IMR-90 (cell line): ENCODE measurements at regions not wholly inside any gene's neighbourhood (a gene's known extent, or its start where the extent isn't known, plus 50 kb on each side); places are given as distances from the start of the nearest gene placed in this dataset.

Source experiments
- ATAC-seq: fragments of 200-7000 bp; cut with Tn5 transposase; 2 replicates; pipeline ENCODE4 v1.9.1; 2020; ENCODE audit warnings: low read depth, mild to moderate bottlenecking, moderate library complexity
- BruUV-seq: library from RNA; stranded (reverse); fragments of 400-500 nt; replicated peaks from 2 replicates; lab custom pipeline; 2021; lab: Mats Ljungman, UMichigan
- CTCF ChIA-PET: fragments of 300-600 bp; formaldehyde crosslinking; extraction: SDS; loops from one replicate; lab custom pipeline; 2021; ENCODE audit warnings: antibody characterized with exemption; lab: Yijun Ruan, JAX
- POLR2A ChIA-PET: fragments of 300-600 bp; sonication (Branson Sonifier 250); formaldehyde crosslinking; loops from one replicate; lab custom pipeline; 2022; ENCODE audit warnings: antibody characterized with exemption; ENCODE audit not compliant: unreplicated experiment; lab: Charles Lee
- DNase-seq: peaks from one replicate; pipeline ENCODE4 v3.0.0; 2013
- H2AFZ ChIP-seq: replicated peaks from 2 replicates; pipeline ENCODE3; 2013; ENCODE audit warnings: low read length, mild to moderate bottlenecking; ENCODE audit not compliant: poor library complexity
- H2AK5ac ChIP-seq: 2 replicates; pipeline ENCODE4 v1.6.1; 2013; ENCODE audit warnings: low read depth, low read length, inconsistent platforms
- H2AK9ac ChIP-seq: replicated peaks from 2 replicates; pipeline ENCODE3; 2013; ENCODE audit warnings: mild to moderate bottlenecking, low read depth, low read length, moderate library complexity; ENCODE audit not compliant: poor library complexity
- H2BK120ac ChIP-seq: 2 replicates; pipeline ENCODE4 v1.6.1; 2013; ENCODE audit warnings: low read depth, low read length, inconsistent platforms
- H2BK15ac ChIP-seq: 3 replicates; pipeline ENCODE4 v1.6.1; 2013; ENCODE audit warnings: low read depth, low read length, inconsistent platforms
- H2BK20ac ChIP-seq: 2 replicates; pipeline ENCODE4 v1.6.1; 2013; ENCODE audit warnings: low read depth, mild to moderate bottlenecking, inconsistent platforms, low read length, moderate library complexity
- H2BK5ac ChIP-seq: 2 replicates; pipeline ENCODE4 v1.6.1; 2013; ENCODE audit warnings: mild to moderate bottlenecking, low read depth, low read length, inconsistent platforms; ENCODE audit not compliant: poor library complexity, severe bottlenecking
- H3K14ac ChIP-seq: replicated peaks from 2 replicates; pipeline ENCODE4 v1.6.1; 2013; ENCODE audit warnings: low read depth, low read length, inconsistent platforms
- H3K18ac ChIP-seq: 2 replicates; pipeline ENCODE4 v1.6.1; 2013; ENCODE audit warnings: low read depth, low read length, control low read depth
- H3K23ac ChIP-seq: 2 replicates; pipeline ENCODE4 v1.6.1; 2013; ENCODE audit warnings: low read depth, low read length, inconsistent platforms
- H3K27ac ChIP-seq: 2 replicates; pipeline ENCODE4 v1.5.1; 2013; ENCODE audit warnings: mild to moderate bottlenecking, control low read depth, low read length; ENCODE audit not compliant: insufficient read depth
- H3K27me3 ChIP-seq: 2 replicates; pipeline ENCODE4 v1.6.1; 2013; ENCODE audit warnings: low read length; ENCODE audit not compliant: control insufficient read depth, insufficient read depth
- H3K36me3 ChIP-seq: 2 replicates; pipeline ENCODE4 v1.6.1; 2013; ENCODE audit warnings: low read length, mixed read lengths; ENCODE audit not compliant: control insufficient read depth, insufficient read depth
- H3K4ac ChIP-seq: 2 replicates; pipeline ENCODE4 v1.6.1; 2013; ENCODE audit warnings: low read depth, low read length, inconsistent platforms
- H3K4me1 ChIP-seq: 2 replicates; pipeline ENCODE4 v1.6.1; 2013; ENCODE audit warnings: low read length, mixed read lengths; ENCODE audit not compliant: control insufficient read depth, insufficient read depth
- H3K4me2 ChIP-seq: 2 replicates; pipeline ENCODE4 v1.6.1; 2013; ENCODE audit warnings: low read depth, mild to moderate bottlenecking, control low read depth, low read length, moderate library complexity
- H3K4me3 ChIP-seq: 2 replicates; pipeline ENCODE4 v1.5.1; 2013; ENCODE audit warnings: low read depth, mild to moderate bottlenecking, control low read depth, low read length, moderate library complexity; ENCODE audit not compliant: insufficient read depth
- H3K56ac ChIP-seq: 2 replicates; pipeline ENCODE4 v1.6.1; 2013; ENCODE audit warnings: low read length, inconsistent platforms; ENCODE audit not compliant: insufficient read depth; ENCODE audit errors: extremely low read depth
- H3K79me1 ChIP-seq, 2 experiments: 2 replicates each; pipeline ENCODE4 v1.6.1; 2013; ENCODE audit warnings: low read length in 2 of 2, inconsistent platforms in 1 of 2, low read depth in 1 of 2
- H3K9ac ChIP-seq: 2 replicates; pipeline ENCODE4 v1.6.1; 2013; ENCODE audit warnings: low read depth, low read length, control low read depth
- H3K9me1 ChIP-seq: 2 replicates; pipeline ENCODE4 v1.6.1; 2013; ENCODE audit warnings: low read length, inconsistent platforms; ENCODE audit not compliant: insufficient read depth
- H3K9me3 ChIP-seq: 2 replicates; pipeline ENCODE4 v1.6.1; 2013; ENCODE audit warnings: low read length; ENCODE audit not compliant: control insufficient read depth, insufficient read depth
- H4K20me1 ChIP-seq: 2 replicates; pipeline ENCODE4 v1.6.1; 2013; ENCODE audit warnings: low read length, inconsistent platforms; ENCODE audit not compliant: insufficient read depth
- H4K5ac ChIP-seq: 2 replicates; pipeline ENCODE4 v1.6.1; 2013; ENCODE audit warnings: mild to moderate bottlenecking, low read depth, low read length, control low read depth
- H4K8ac ChIP-seq, 2 experiments: 2 replicates each; pipeline ENCODE4 v1.6.1; 2013; ENCODE audit warnings: low read depth in 2 of 2, low read length in 2 of 2, control low read depth in 1 of 2, inconsistent platforms in 1 of 2
- H4K91ac ChIP-seq: 2 replicates; pipeline ENCODE4 v1.6.1; 2013; ENCODE audit warnings: low read depth, low read length, inconsistent platforms; ENCODE audit not compliant: insufficient read depth
- CHD1 ChIP-seq: IDR thresholded peaks from 2 replicates; pipeline ENCODE4 v1.6.1; 2012; ENCODE audit warnings: low read depth, low read length, improper control_type of control experiment
- MAZ ChIP-seq: IDR thresholded peaks from 2 replicates; pipeline ENCODE4 v1.6.1; 2012; ENCODE audit warnings: low read depth, mild to moderate bottlenecking, low read length, improper control_type of control experiment, moderate library complexity, borderline replicate concordance
- dilution Hi-C: fragments of 300-500 bp; cut with HindIII; formaldehyde crosslinking; loops from one replicate; pipeline ENCODE4 v1.14.3; 2018; ENCODE audit warnings: low sequenced_read_pairs; ENCODE audit not compliant: unreplicated experiment
- in situ Hi-C: fragments of 300-500 bp; cut with MboI; formaldehyde crosslinking; loops from 3 replicates; pipeline ENCODE4 v1.14.3; 2019; ENCODE audit warnings: low sequenced_read_pairs, inconsistent platforms, mixed read lengths
- intact Hi-C: fragments of 100-400 bp; cut with micrococcal nuclease; formaldehyde crosslinking; loops from 2 replicates; pipeline ENCODE4 v1.10.0; 2022
- TF ChIP-seq, protein P1 (sequence below): fragments of 150-350 bp; IDR thresholded peaks from 2 replicates; pipeline ENCODE4 v1.6.1; 2017; ENCODE audit warnings: mild to moderate bottlenecking, antibody characterized with exemption, low read length, low read depth
- TF ChIP-seq, protein P2 (sequence below): conservative IDR thresholded peaks from 2 replicates; pipeline ENCODE4 v1.5.1; 2012; ENCODE audit warnings: mild to moderate bottlenecking, low read depth, low read length, improper control_type of control experiment

DNA sequence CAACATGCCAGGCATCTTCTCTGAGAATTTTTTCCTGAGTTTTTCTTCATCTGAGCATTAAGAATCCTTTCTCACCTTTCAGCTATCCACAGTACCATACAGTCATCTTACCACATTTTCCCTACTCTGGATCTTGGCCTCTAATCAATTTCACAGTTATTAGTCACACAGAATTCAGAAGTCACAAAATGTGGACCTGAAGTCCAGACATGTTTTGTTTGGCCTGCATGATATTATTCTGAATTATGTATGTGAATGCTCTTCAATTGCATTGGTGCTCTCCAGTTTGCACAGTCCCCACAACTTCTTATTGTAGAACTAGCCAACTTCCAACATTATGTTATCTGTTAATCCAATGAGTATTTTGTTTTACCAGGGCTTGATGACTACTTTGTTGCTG is 102.3 kb upstream of the GRIA3 start:
- DNase-seq, result no peak
- intact Hi-C loops, result no loop called here
- in situ Hi-C loops, result no loop called here

More for the DNA sequence above, 102.3 kb upstream of the GRIA3 start:
- Histone ChIP-seq H3K4me2 (no peak overlapping the region), H4K8ac (no peak overlapping the region), H3K4me3 (no peak overlapping the region), H3K36me3 (no peaks in the 10 kb centered on the region), H4K91ac (no peak overlapping the region), H4K20me1 (no peaks in the 10 kb centered on the region), H2AK5ac (no peak overlapping the region), H2BK15ac (no peak overlapping the region), H3K18ac (no peak overlapping the region), H3K9me3 (no peaks in the 10 kb centered on the region), H2AK9ac (no peak overlapping the region), H3K56ac (no peak overlapping the region), H3K23ac (no peak overlapping the region), H2BK120ac (no peak overlapping the region), H3K9ac (no peak overlapping the region), H3K79me1 (no peaks in the 10 kb centered on the region), H2BK20ac (no peak overlapping the region), H3K27me3 (no peaks in the 10 kb centered on the region), H3K4ac (no peak overlapping the region), H3K27ac (no peak overlapping the region), H2BK5ac (no peak overlapping the region), H4K5ac (no peak overlapping the region), H3K9me1 (no peaks in the 10 kb centered on the region), H3K14ac (no peak overlapping the region), H3K4me1 (no peaks in the 10 kb centered on the region), H2AFZ (no peak overlapping the region)
- ChIA-PET POLR2A (no interaction called here), CTCF (no interaction called here)
- dilution Hi-C loops, result no loop called here
- ATAC-seq, result no peak
- BruUV-seq, result no TSS peak
- TF ChIP-seq, protein P1, sequence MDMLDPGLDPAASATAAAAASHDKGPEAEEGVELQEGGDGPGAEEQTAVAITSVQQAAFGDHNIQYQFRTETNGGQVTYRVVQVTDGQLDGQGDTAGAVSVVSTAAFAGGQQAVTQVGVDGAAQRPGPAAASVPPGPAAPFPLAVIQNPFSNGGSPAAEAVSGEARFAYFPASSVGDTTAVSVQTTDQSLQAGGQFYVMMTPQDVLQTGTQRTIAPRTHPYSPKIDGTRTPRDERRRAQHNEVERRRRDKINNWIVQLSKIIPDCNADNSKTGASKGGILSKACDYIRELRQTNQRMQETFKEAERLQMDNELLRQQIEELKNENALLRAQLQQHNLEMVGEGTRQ, result no peak
- TF ChIP-seq CHD1 (no peak), MAZ (no peak)
- TF ChIP-seq, protein P2, sequence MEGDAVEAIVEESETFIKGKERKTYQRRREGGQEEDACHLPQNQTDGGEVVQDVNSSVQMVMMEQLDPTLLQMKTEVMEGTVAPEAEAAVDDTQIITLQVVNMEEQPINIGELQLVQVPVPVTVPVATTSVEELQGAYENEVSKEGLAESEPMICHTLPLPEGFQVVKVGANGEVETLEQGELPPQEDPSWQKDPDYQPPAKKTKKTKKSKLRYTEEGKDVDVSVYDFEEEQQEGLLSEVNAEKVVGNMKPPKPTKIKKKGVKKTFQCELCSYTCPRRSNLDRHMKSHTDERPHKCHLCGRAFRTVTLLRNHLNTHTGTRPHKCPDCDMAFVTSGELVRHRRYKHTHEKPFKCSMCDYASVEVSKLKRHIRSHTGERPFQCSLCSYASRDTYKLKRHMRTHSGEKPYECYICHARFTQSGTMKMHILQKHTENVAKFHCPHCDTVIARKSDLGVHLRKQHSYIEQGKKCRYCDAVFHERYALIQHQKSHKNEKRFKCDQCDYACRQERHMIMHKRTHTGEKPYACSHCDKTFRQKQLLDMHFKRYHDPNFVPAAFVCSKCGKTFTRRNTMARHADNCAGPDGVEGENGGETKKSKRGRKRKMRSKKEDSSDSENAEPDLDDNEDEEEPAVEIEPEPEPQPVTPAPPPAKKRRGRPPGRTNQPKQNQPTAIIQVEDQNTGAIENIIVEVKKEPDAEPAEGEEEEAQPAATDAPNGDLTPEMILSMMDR, result no peak
